GM18858 (cell line): ENCODE measurements at regions not wholly inside any gene's neighbourhood (a gene's known extent, or its start where the extent isn't known, plus 50 kb on each side); places are given as distances from the start of the nearest gene placed in this dataset.
A peak's percentile ranks its signal among the peaks of the same experiment; 100 is the strongest.

Source experiments
- ATAC-seq: cut with Tn5 transposase; IDR thresholded peaks from one replicate; pipeline ENCODE4 v1.9.1; 2021; ENCODE audit not compliant: unreplicated experiment

DNA sequence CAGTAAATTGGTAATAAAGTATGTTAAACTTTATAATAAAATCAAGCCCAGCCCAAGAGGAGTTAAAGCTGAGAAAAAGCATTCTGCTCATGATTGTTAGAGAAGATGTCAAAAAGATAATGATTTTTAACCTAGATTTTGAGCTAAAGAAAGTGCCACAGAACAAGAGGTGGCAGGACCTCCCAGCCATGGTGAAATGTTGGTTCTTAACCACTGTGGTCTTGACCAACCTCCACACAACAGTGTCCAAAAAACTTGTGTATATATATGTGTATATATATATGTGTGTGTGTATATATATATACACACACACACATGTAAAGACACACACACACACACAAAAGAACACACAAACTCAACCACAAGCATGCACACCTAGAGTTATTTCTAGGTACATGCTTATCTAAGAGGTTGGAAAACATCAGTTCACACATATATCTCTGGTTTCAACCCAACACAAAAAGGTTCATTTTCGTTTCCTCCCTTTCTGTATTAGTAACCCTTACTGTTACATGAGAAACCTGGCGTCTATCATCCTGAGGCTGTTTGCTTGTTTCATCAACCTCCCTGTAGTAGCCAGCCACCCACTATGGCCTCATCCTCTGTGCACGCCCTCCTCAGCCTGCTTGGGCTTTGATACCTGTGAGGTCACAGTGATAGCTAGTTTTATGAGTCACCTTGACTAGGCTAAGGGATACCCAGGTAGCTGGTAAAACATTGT lies 631.8 kb upstream of the ID2 start:
- peak; percentile 91 for ATAC-seq

- ATAC-seq, result no peak
Measured at GRCh38 chr2:8053216-8053615, 628.6 kb upstream of the ID2 start.

GRCh38 chr2:8054070-8054469 lies 627.8 kb upstream of the ID2 start:
- ATAC-seq, result no peak

DNA sequence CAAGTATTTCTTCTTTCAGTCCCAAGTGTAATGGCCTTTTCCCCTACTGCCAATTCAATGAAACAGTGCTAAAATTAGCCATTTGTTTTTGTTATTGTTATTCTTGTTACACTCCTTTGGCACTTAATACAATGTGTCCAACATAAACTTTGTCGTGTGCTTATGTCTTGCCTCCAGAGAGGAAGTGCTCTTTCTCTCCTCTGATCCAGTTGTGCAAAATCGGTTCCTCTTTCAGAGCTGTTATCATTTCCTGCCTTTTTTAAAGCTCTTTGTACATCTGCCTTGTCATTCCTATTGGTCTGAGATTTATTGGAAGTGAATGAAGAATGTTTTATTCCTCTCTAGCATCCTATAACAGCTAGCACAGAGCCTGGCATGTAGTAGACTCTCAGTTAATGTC lies 623.2 kb upstream of the ID2 start:
- ATAC-seq, result no peak

DNA sequence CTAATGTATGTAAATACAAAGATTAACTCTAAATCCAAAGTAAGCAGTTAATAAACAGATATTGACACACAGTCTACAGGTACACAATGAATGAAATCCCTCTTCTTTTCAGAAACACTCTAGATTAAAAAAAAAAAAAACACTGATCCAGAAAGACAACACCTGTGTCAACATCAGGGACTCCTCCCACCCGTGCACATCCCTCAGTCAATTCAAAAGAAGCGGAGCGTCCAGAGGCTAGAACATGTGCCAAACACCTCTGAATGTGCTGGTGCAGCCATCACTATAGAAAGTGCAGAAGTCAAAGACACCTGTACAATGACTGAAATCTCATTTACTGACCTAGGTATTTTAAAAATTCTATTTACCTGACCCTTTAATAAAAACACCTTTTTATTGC lies 622.6 kb upstream of the ID2 start:
- ATAC-seq, result no peak

DNA sequence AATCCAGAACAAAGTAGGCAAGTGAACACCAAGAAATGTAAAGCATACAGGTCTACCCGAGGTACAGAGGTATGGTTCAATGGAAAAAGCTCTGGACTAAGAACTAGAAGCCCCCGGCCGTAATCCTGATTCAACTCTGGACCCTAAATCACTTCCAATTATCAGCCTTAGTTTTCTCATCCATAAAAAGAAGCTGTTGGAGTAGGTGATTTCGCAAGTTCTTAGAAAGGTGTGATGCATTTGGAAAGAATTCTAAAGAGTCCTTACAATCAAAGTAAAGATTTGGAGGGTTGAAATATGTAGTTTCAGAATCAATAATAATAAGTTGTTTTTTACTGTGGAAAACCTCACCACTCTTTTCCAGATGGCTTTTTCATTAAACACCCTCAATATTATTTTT lies 622.1 kb upstream of the ID2 start:
- ATAC-seq, result no peak

GRCh38 chr2:8061219-8061618 lies 620.6 kb upstream of the ID2 start:
- ATAC-seq, result no peak

GRCh38 chr2:8064603-8065002 lies 617.3 kb upstream of the ID2 start:
- no peak for ATAC-seq

DNA sequence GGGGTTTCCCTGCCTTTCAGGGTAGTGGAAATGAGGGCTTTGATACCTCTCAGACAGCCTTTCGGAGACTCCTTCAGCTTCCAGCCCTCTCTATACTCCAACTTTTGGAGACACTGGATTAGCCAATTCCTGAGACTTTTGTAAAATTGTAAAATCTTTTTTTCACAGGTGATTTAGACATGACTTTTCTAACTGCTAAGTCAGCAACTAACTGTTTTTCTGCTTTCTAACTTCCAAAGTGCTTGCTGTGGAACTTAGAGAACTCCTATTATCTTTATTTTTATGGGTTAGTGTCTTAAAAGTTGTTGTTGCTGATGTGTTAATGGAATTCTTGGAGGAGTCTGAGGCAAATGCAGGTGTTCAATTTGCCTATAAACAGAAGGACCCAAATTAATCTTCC lies 616.7 kb upstream of the ID2 start:
- ATAC-seq, result no peak

DNA sequence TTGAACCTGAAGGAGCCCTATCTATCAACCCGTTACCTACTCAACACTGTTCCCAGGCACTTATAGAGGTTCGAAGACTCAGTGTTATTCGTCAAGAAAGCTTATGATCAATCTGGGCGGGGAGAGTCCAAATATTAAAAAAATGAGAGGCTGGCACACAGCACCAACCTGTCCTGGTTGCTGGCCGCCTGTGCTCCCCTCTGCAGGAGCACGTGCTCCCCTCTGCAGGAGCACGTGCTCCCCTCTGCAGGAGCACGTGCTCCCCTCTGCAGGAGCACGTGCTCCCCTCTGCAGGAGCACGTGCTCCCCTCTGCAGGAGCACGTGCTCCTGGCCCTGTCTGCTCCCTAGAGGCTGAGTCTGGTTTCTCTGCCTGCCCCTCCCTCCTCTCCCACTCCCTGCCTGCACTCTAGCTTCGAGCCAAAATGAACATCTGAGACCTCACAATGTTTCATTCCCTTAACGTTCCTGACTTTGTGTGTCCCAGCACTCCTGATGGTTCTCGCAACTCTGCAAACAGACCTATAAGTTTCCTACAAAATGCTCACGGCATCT lies 614.0 kb upstream of the ID2 start:
- ATAC-seq, result no peak

GRCh38 chr2:8072907-8073306 lies 608.9 kb upstream of the ID2 start:
- no peak for ATAC-seq

GRCh38 chr2:8073916-8074315 lies 607.9 kb upstream of the ID2 start:
- ATAC-seq, result no peak

DNA sequence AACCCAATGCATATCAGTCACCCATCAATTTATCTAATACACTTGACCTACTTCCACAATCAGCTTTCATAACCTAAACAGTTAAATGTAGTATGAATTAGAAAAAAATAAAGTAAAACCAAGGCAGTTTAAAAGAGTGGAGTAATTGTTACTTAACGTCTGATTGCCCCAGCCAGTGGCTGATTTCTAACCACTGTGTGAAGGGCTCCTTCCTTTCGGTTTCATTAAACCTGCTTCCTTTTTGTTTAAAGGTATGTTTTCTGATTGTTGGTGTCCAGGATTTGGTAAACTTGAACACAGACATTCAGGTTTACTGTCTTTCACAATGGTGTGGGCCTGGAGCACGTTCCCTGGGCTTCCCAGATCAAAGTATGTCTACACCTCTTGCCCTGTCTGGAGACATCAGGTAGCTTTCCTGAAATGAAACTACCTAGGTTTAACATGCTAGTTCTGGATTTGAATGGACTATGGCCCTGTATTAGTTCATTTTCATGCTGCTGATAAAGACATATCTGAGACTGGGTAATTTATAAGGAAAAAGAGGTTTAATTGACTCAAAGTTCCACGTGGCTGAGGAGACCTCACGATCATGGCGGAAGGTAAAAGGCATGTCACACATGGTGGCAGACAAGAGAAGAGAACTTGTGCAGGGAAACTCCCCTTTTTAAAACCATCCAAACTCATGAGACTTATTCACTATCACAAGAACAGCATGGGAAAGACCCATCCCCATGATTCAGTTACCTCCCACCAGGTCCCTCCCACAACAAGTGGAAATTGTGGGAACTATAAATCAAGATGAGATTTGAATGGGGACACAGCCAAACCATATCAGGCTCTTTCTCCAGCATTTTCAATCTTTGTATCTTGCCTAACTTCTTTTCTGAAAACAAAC lies 605.2 kb upstream of the ID2 start:
- no peak for ATAC-seq

- no peak for ATAC-seq
Measured at GRCh38 chr2:8078705-8079104, 603.2 kb upstream of the ID2 start.

DNA sequence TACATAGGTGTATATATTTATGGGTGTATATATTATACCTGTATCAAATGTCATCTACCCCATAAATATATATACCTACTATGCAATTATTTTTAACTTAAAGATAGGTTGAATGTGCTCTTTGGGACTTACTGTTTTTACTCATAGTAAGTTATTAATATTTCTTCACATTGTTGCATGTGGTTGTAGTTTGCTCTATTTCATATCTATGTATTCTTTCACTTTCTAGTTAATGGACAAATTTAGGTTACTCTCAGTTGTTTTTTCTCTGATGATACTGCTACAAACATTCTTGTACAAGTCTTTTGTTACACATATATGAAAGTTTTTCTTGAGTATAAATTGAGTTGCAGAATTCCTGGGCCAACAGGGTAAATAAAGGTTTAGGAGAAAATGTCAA lies 601.8 kb upstream of the ID2 start:
- ATAC-seq, result no peak

- ATAC-seq, result no peak
Measured at GRCh38 chr2:8081130-8081529, 600.7 kb upstream of the ID2 start.

- no peak for ATAC-seq
Measured at GRCh38 chr2:8082840-8083239, 599.0 kb upstream of the ID2 start.

GRCh38 chr2:8086357-8086756 lies 595.5 kb upstream of the ID2 start:
- no peak for ATAC-seq

- no peak for ATAC-seq
Measured at GRCh38 chr2:8086796-8087479, 594.9 kb upstream of the ID2 start.

DNA sequence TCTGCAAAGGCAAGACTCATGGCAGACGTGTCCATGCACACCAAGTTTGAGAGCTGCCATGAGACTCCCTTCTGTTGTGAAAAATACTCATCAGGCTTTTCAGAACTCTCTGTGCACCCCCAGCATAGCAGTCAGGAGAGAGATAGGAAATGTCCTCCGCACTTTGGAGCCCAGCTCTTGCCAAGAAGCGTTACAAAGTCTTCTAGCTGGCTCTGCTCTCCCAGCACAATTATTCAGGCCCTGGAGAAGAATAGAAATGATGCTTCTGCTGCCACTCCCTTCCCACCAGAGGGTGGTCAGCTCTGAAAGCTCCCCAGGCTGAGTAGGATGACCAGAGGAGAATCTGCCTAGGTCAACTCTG lies 594.4 kb upstream of the ID2 start:
- no peak for ATAC-seq

GRCh38 chr2:8088810-8089209 lies 593.0 kb upstream of the ID2 start:
- ATAC-seq, result no peak

- ATAC-seq, result no peak
Measured at GRCh38 chr2:8089596-8089995, 592.3 kb upstream of the ID2 start.
